GM12875 (cell line): ENCODE measurements at regions not wholly inside any gene's neighbourhood (a gene's known extent, or its start where the extent isn't known, plus 50 kb on each side); places are given as distances from the start of the nearest gene placed in this dataset.

Experiments used
- H3K4me3 ChIP-seq: one replicate; pipeline ENCODE4 v1.5.1; 2011; ENCODE audit warnings: low read depth, low read length, control low read depth
- CTCF ChIP-seq: IDR thresholded peaks from 2 replicates; pipeline ENCODE4 v1.5.1; 2011; ENCODE audit warnings: low read depth, mild to moderate bottlenecking, control low read depth, inconsistent platforms, low read length, moderate library complexity, borderline replicate concordance; ENCODE audit not compliant: insufficient read depth

GRCh38 chr7:46244757-46245156, 323.7 kb upstream of the IGFBP3 start:
- H3K4me3 ChIP-seq: no peak overlapping the region
- no peak for TF ChIP-seq CTCF

DNA sequence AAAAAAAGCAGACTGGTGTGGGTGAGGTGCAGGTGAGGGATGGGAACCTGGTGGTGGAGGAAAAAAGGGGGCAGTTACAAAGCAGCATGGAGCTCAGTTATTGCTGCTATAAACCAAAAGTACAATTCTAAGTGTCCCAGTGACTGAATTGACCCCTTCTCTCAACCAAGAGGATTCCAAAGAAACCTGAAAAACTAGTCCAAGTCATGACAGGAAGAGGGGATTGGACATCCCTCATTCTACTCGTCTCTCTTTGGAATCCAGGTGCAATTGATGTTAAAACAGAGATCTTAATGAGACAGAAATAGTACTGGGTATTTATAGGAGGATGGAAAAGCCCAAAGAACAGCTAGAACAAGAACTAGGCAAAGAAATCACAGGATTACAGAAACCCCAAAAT, 322.3 kb upstream of the IGFBP3 start:
- no peak for TF ChIP-seq CTCF
- no peak overlapping the region for H3K4me3 ChIP-seq

DNA sequence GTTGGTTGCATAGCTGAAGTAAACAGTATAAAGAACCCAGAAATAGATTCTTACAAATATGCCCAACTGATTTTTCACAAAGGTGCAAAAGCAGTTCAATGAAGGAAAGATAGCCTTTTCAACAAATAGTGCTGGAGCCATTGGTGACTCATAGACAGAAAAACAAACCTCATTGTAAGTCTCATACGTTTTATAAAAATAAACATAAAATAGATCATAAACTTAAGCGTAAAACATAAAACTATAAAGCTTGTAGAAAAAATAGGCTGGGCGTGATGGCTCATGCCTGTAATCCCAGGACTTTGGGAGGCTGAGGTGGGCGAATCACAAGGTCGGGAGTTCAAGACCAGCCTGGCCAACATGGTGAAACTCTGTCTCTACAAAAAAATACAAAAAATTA, 318.8 kb upstream of the IGFBP3 start:
- TF ChIP-seq CTCF: no peak
- H3K4me3 ChIP-seq: no peak overlapping the region

- no peak overlapping the region for H3K4me3 ChIP-seq
- TF ChIP-seq CTCF: no peak
Observed at GRCh38 chr7:46237466-46237865, 316.4 kb upstream of the IGFBP3 start.

DNA sequence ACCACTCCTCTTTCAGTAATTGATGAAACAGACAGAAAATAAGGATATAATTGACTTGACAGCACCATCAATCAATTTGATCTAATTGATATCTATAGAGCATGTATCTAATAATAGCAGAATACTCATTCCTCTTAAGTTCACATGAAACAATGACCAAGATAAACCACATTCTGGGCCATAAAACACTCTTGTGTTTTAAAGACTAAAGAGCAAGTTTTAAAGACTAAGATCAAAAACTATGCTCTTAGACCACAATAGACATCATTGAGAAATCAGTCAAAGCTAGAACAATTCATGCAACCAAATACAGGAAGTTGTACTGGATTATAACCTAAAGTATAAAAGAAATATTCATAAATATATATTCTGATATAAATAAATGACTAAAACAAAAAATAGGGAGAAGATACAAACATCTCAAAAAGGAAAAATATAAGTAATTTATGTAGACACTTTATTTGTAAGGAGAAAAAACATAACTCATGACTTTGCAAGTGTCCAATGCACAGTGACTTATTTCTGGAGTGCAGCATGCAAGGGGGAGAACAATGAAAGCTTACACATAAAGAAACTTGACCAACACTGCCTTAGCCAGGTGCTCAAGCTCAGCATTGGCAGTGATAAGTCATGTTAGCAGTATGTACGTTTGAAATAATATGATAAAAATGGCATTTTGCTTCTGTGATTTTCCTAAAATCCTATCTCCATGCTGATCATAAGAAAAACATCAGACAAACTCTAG, 312.7 kb upstream of the IGFBP3 start:
- no peak overlapping the region for H3K4me3 ChIP-seq
- no peak for TF ChIP-seq CTCF

DNA sequence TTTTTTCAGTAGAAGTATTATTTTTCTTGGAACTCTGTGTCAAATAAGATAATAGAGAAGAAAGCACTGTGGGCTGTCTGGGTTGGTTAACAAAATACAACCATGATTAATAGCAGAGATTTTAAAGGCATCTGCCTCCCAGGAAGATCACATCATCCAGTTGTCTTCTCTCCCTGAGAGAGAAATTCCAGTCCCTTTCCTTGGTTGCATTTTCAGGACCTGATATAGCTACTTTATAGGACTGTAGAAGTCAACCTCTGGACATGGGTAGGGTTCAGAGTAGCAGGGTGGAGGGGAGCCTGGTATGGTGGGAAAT, 309.9 kb upstream of the IGFBP3 start:
- TF ChIP-seq CTCF: no peak
- no peak overlapping the region for H3K4me3 ChIP-seq

DNA sequence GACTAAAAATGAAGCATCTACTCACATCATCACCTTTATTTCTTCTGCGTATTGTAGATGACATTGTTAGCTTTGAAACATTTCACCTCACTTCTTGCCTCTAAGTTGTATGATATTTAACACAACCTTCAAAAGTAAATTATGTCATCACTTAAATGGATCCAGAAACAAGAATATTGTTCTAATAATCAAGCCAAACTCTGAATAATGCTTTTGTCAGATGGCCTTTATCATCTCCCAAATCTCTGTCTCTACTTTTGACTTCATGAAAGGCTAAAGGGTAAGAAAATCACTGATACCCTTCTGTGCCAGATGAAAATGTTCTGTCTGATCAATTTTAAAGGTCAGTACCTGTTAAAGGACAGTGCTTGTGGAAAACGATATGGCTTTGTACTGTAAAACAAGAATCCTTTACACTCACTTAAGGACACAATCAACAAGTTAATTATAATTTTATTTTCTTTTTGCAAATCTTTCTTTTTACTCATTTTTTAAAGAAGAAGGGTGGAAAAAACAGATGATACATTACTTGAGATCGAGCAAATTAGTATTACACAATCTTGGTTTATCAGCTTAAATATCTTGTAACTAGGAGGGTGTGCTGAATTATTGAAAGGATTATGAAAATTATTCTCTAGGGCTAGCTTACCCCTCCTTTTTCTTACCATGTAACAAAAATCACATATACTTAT, 309.4 kb upstream of the IGFBP3 start:
- no peak overlapping the region for H3K4me3 ChIP-seq
- no peak for TF ChIP-seq CTCF
